ENCODE measurements at regions not wholly inside any gene's neighbourhood (a gene's known extent, or its start where the extent isn't known, plus 50 kb on each side); places are given as distances from the start of the nearest gene placed in this dataset.

DNA sequence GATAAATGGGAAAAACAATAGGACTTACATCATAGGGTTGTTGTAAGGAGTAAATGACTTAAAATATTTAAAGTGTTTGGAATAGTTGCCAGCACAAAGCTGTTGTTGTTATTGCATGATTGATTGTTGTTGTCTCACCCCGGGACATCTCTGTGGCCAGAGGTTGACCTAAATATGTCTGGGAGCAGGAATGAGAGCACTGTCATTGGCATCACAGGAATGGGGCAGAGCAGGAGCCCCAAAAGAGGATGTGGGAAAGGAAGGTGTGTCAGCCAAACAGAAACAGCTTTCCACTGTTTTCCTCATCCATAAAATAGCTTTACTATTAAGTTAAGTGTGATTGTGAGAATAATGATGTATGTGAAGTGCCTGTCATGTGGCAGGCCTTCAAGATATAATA lies 121.6 kb downstream of the TMEM168 start (continued):
- TF ChIP-seq, protein P1, sequence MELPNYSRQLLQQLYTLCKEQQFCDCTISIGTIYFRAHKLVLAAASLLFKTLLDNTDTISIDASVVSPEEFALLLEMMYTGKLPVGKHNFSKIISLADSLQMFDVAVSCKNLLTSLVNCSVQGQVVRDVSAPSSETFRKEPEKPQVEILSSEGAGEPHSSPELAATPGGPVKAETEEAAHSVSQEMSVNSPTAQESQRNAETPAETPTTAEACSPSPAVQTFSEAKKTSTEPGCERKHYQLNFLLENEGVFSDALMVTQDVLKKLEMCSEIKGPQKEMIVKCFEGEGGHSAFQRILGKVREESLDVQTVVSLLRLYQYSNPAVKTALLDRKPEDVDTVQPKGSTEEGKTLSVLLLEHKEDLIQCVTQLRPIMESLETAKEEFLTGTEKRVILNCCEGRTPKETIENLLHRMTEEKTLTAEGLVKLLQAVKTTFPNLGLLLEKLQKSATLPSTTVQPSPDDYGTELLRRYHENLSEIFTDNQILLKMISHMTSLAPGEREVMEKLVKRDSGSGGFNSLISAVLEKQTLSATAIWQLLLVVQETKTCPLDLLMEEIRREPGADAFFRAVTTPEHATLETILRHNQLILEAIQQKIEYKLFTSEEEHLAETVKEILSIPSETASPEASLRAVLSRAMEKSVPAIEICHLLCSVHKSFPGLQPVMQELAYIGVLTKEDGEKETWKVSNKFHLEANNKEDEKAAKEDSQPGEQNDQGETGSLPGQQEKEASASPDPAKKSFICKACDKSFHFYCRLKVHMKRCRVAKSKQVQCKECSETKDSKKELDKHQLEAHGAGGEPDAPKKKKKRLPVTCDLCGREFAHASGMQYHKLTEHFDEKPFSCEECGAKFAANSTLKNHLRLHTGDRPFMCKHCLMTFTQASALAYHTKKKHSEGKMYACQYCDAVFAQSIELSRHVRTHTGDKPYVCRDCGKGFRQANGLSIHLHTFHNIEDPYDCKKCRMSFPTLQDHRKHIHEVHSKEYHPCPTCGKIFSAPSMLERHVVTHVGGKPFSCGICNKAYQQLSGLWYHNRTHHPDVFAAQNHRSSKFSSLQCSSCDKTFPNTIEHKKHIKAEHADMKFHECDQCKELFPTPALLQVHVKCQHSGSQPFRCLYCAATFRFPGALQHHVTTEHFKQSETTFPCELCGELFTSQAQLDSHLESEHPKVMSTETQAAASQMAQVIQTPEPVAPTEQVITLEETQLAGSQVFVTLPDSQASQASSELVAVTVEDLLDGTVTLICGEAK (IDR thresholded peaks at IDR 0.05): no peak
- TF ChIP-seq, protein P1 (CRISPR knock-in tag; IDR thresholded peaks at IDR 0.05): no peak
- TF ChIP-seq ARID4B (CRISPR knock-in tag; IDR thresholded peaks at IDR 0.05): no peak
- TF ChIP-seq STAT5A (IDR thresholded peaks at IDR 0.05; ENCODE audit: borderline replicate concordance, low read length): no peak
- TF ChIP-seq ZNF282 (CRISPR knock-in tag; IDR thresholded peaks at IDR 0.05): no peak
- no peak for TF ChIP-seq SRSF9 (IDR thresholded peaks at IDR 0.05; ENCODE audit: borderline replicate concordance, low read depth, low read length)
